HCT116 (cell line): ENCODE measurements at regions not wholly inside any gene's neighbourhood (a gene's known extent, or its start where the extent isn't known, plus 50 kb on each side); places are given as distances from the start of the nearest gene placed in this dataset.

Experiments
- ATAC-seq: fragments of 200-7000 bp; cut with Tn5 transposase; 2 replicates; pipeline ENCODE4 v1.9.1; 2020; ENCODE audit warnings: mild to moderate bottlenecking, moderate library complexity
- BruUV-seq: library from RNA; stranded (reverse); fragments of 400-500 nt; replicated peaks from 2 replicates; lab custom pipeline; 2021; lab: Mats Ljungman, UMichigan
- CTCF ChIA-PET: fragments of 300-600 bp; sonication (Branson Sonifier 250); formaldehyde crosslinking; loops from one replicate; lab custom pipeline; 2021; ENCODE audit warnings: antibody characterized with exemption; lab: Charles Lee
- POLR2A ChIA-PET: fragments of 300-600, 350-600 bp; sonication (Branson Sonifier 250); formaldehyde crosslinking; loops from one replicate; lab custom pipeline; 2021; ENCODE audit warnings: antibody characterized with exemption; lab: Charles Lee
- RAD21 ChIA-PET, 2 experiments: fragments of 300-600 bp; sonication (Branson Sonifier 250); formaldehyde crosslinking; loops; one replicate each; lab custom pipeline; 2023; ENCODE audit warnings: low total read pairs in 2 of 2; ENCODE audit not compliant: uncharacterized antibody in 2 of 2, unreplicated experiment in 2 of 2, low non-redundant PET in 1 of 2; lab: Charles Lee
- DNase-seq: peaks from one replicate; pipeline ENCODE4 v3.0.0-alpha.2; 2010; ENCODE audit warnings: low read depth, low spot score
- H2AFZ ChIP-seq: fragments of 200-600 bp; shearing (Covaris generic), sonication (generic); 2 replicates; pipeline ENCODE4 v1.6.1; 2017; ENCODE audit warnings: low read depth, mixed run types, mixed read lengths, antibody characterized with exemption, low read length; ENCODE audit not compliant: poor library complexity, severe bottlenecking
- H3K27ac ChIP-seq: 2 replicates; pipeline ENCODE4 v1.5.1; 2012; ENCODE audit warnings: low read depth, low read length
- H3K27me3 ChIP-seq: fragments of 200-600 bp; sonication (generic); 2 replicates; pipeline ENCODE4 v1.6.1; 2016; ENCODE audit warnings: mixed run types, low read length, mixed read lengths; ENCODE audit not compliant: insufficient read depth
- H3K36me3 ChIP-seq, 2 experiments: fragments of 200-500 bp in 1 of 2; fragments of 200-600 bp in 1 of 2; sonication (Bioruptor generic) in 1 of 2; sonication (generic) in 1 of 2; 2 replicates each; pipeline versions ENCODE4 v1.5.1 to v1.6.1; 2014 to 2016; ENCODE audit warnings: low read length in 2 of 2, inconsistent platforms in 1 of 2, mixed read lengths in 1 of 2, mixed run types in 1 of 2; ENCODE audit not compliant: insufficient read depth in 2 of 2, control insufficient read depth in 1 of 2
- H3K4me1 ChIP-seq, 2 experiments: fragments of 200-600 bp in 1 of 2; sonication (generic) in 1 of 2; 2 replicates each; pipeline versions ENCODE4 v1.5.1 to v1.6.1; 2012 to 2017; ENCODE audit warnings: low read length in 2 of 2, inconsistent platforms in 1 of 2, mild to moderate bottlenecking in 1 of 2, mixed read lengths in 1 of 2, mixed run types in 1 of 2, moderate library complexity in 1 of 2; ENCODE audit not compliant: insufficient read depth in 2 of 2, control insufficient read depth in 1 of 2
- H3K4me2 ChIP-seq: fragments of 200-600 bp; sonication (generic); 2 replicates; pipeline ENCODE4 v1.6.1; 2017; ENCODE audit warnings: mixed run types, low read length, mixed read lengths
- H3K4me3 ChIP-seq, 2 experiments: fragments of 200-600 bp in 1 of 2; sonication (generic) in 1 of 2; replicated peaks in 1 of 2; 2 replicates each; pipeline ENCODE4 v1.5.1; 2011 to 2016; ENCODE audit warnings: low read length in 2 of 2, control low read depth in 1 of 2, low read depth in 1 of 2, mild to moderate bottlenecking in 1 of 2, mixed read lengths in 1 of 2, mixed run types in 1 of 2
- H3K79me2 ChIP-seq: fragments of 200-600 bp; sonication (generic); 2 replicates; pipeline ENCODE4 v1.6.1; 2017; ENCODE audit warnings: mild to moderate bottlenecking, mixed run types, low read length, moderate library complexity, mixed read lengths; ENCODE audit not compliant: insufficient read depth
- H3K9ac ChIP-seq: fragments of 200-600 bp; sonication (generic); 2 replicates; pipeline ENCODE4 v1.6.1; 2016; ENCODE audit warnings: low read length, mixed read lengths
- H3K9me2 ChIP-seq: fragments of 200-600 bp; sonication (generic), shearing (Covaris generic); 2 replicates; pipeline ENCODE4 v1.6.1; 2017; ENCODE audit warnings: mixed run types, mild to moderate bottlenecking, moderate library complexity; ENCODE audit not compliant: insufficient read depth
- H3K9me3 ChIP-seq, 2 experiments: fragments of 200-500 bp in 1 of 2; fragments of 200-600 bp in 1 of 2; sonication (Bioruptor generic) in 1 of 2; sonication (generic) in 1 of 2; 2 replicates each; pipeline ENCODE4 v1.6.1; 2014 to 2017; ENCODE audit warnings: low read length in 2 of 2, mixed read lengths in 2 of 2, inconsistent platforms in 1 of 2, low read depth in 1 of 2, mild to moderate bottlenecking in 1 of 2, mixed run types in 1 of 2, moderate library complexity in 1 of 2; ENCODE audit not compliant: control insufficient read depth in 1 of 2, insufficient read depth in 1 of 2
- H4K20me1 ChIP-seq: fragments of 200-600 bp; sonication (generic), shearing (Covaris generic); 2 replicates; pipeline ENCODE4 v1.6.1; 2017; ENCODE audit warnings: mixed run types, mild to moderate bottlenecking, moderate library complexity; ENCODE audit not compliant: insufficient read depth
- CTCF ChIP-seq, 3 experiments: fragments of 200-600 bp in 1 of 3; sonication (generic) in 1 of 3; IDR thresholded peaks in 2 of 3; conservative IDR thresholded peaks in 1 of 3; 2 replicates each; pipeline ENCODE4 v1.5.1; 2012 to 2017; ENCODE audit warnings: low read depth in 2 of 3, low read length in 2 of 3, antibody characterized with exemption in 1 of 3, borderline replicate concordance in 1 of 3, control low read depth in 1 of 3, mild to moderate bottlenecking in 1 of 3, mixed read lengths in 1 of 3, mixed run types in 1 of 3, moderate library complexity in 1 of 3; ENCODE audit not compliant: insufficient read depth in 1 of 3
- EZH2phosphoT487 ChIP-seq: fragments of 200-600 bp; IDR thresholded peaks from 2 replicates; pipeline ENCODE4 v1.6.1; 2018; ENCODE audit warnings: antibody characterized with exemption, borderline replicate concordance
- FOSL1 ChIP-seq: IDR thresholded peaks from 2 replicates; pipeline ENCODE4 v1.6.1; 2012; ENCODE audit warnings: low read depth
- JUND ChIP-seq: IDR thresholded peaks from 2 replicates; pipeline ENCODE4 v1.6.1; 2012
- POLR2AphosphoS5 ChIP-seq: IDR thresholded peaks from 2 replicates; pipeline ENCODE4 v1.6.1; 2011; ENCODE audit warnings: mild to moderate bottlenecking, low read depth, low read length, moderate library complexity
- SIN3A ChIP-seq: IDR thresholded peaks from 2 replicates; pipeline ENCODE4 v1.6.1; 2012; ENCODE audit warnings: low read depth
- ZBTB33 ChIP-seq: IDR thresholded peaks from 2 replicates; pipeline ENCODE4 v1.6.1; 2011; ENCODE audit warnings: mild to moderate bottlenecking, low read length, moderate library complexity; ENCODE audit not compliant: insufficient replicate concordance; ENCODE audit errors: extremely low read depth
- ZFX ChIP-seq: fragments of 450-650 bp; IDR thresholded peaks from 2 replicates; pipeline ENCODE4 v1.6.1; 2017
- ZNF274 ChIP-seq: fragments of 200-500 bp; sonication (Bioruptor generic); IDR thresholded peaks from 2 replicates; pipeline ENCODE4 v1.6.1; 2014; ENCODE audit warnings: mild to moderate bottlenecking, low read depth, low read length, inconsistent platforms
- intact Hi-C: fragments of 100-400 bp; cut with micrococcal nuclease; formaldehyde crosslinking; loops from 2 replicates; pipeline ENCODE4 v1.10.0; 2022
- TF ChIP-seq, protein P1 (sequence below): IDR thresholded peaks from 2 replicates; pipeline ENCODE4 v1.6.1; 2012
- TF ChIP-seq, protein P2 (sequence below): IDR thresholded peaks from 2 replicates; pipeline ENCODE4 v1.6.1; 2012; ENCODE audit warnings: low read depth

DNA sequence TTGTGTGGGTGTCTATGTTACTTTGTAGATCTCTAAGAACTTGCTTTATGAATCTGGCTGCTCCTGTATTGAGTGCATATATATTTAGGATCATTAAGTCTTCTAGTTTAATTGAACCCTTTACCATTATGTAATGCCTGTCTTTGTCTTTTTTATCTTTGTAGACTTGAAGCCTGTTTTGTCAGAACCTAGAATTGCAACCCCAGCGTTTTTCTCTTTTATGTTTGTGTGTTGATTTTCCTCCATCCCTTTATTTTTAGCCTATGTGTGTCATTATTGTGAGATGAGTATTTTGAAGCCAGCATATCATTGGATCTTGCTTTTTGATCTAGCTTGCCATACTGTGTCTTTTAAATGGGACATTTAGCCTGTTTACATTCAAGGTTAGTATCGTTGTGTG lies 573.2 kb downstream of the BRINP3 start:
- Histone ChIP-seq H3K36me3 (no peaks in the 10 kb centered on the region), H3K9ac (no peak overlapping the region), H3K27me3 (no peaks in the 10 kb centered on the region), H3K9me3 (no peaks in the 10 kb centered on the region), H2AFZ (no peak overlapping the region), H3K4me3 (no peak overlapping the region), H3K4me1 (no peaks in the 10 kb centered on the region), H3K27ac (no peak overlapping the region), H3K79me2 (no peaks in the 10 kb centered on the region), H3K9me2 (no peaks in the 10 kb centered on the region), H3K4me2 (no peak overlapping the region), H4K20me1 (no peaks in the 10 kb centered on the region)
- BruUV-seq = no TSS peak
- DNase-seq = no peak
- RAD21 ChIA-PET = no interaction called here
- CTCF ChIA-PET = no interaction called here
- no peak for TF ChIP-seq ZNF274
- no peak for TF ChIP-seq SIN3A
- TF ChIP-seq ZFX = no peak
- TF ChIP-seq POLR2AphosphoS5 = no peak
- no peak for TF ChIP-seq EZH2phosphoT487
- TF ChIP-seq ZBTB33 = no peak
- no peak for TF ChIP-seq JUND
- no peak for TF ChIP-seq CTCF (IDR thresholded peaks at IDR 0.05 in 2 of 3, conservative IDR thresholded peaks at IDR 0.05 in 1 of 3; ENCODE audit: borderline replicate concordance in 1 of 3, insufficient read depth in 1 of 3, low read depth in 2 of 3, low read length in 2 of 3)
- TF ChIP-seq FOSL1 = no peak
- TF ChIP-seq, protein P1, sequence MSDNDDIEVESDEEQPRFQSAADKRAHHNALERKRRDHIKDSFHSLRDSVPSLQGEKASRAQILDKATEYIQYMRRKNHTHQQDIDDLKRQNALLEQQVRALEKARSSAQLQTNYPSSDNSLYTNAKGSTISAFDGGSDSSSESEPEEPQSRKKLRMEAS = no peak
- TF ChIP-seq, protein P2, sequence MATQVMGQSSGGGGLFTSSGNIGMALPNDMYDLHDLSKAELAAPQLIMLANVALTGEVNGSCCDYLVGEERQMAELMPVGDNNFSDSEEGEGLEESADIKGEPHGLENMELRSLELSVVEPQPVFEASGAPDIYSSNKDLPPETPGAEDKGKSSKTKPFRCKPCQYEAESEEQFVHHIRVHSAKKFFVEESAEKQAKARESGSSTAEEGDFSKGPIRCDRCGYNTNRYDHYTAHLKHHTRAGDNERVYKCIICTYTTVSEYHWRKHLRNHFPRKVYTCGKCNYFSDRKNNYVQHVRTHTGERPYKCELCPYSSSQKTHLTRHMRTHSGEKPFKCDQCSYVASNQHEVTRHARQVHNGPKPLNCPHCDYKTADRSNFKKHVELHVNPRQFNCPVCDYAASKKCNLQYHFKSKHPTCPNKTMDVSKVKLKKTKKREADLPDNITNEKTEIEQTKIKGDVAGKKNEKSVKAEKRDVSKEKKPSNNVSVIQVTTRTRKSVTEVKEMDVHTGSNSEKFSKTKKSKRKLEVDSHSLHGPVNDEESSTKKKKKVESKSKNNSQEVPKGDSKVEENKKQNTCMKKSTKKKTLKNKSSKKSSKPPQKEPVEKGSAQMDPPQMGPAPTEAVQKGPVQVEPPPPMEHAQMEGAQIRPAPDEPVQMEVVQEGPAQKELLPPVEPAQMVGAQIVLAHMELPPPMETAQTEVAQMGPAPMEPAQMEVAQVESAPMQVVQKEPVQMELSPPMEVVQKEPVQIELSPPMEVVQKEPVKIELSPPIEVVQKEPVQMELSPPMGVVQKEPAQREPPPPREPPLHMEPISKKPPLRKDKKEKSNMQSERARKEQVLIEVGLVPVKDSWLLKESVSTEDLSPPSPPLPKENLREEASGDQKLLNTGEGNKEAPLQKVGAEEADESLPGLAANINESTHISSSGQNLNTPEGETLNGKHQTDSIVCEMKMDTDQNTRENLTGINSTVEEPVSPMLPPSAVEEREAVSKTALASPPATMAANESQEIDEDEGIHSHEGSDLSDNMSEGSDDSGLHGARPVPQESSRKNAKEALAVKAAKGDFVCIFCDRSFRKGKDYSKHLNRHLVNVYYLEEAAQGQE = no peak
- no peak for ATAC-seq
- POLR2A ChIA-PET = no interaction called here
- intact Hi-C loops = no loop called here
